GM23338 (cell line): ENCODE measurements at regions not wholly inside any gene's neighbourhood (a gene's known extent, or its start where the extent isn't known, plus 50 kb on each side); places are given as distances from the start of the nearest gene placed in this dataset.

Source experiments
- ATAC-seq: fragments of 200-7000 bp; cut with Tn5 transposase; 3 replicates; pipeline ENCODE4 v1.9.1; 2020
- DNase-seq: peaks from one replicate; pipeline ENCODE4 v3.0.0-alpha.2; 2015; ENCODE audit warnings: low spot score
- H2AFZ ChIP-seq: fragments of 200-600 bp; sonication (generic); 2 replicates; pipeline ENCODE4 v1.8.0; 2016; ENCODE audit warnings: antibody characterized with exemption, mild to moderate bottlenecking, moderate library complexity
- H3F3A ChIP-seq: fragments of 200-600 bp; sonication (generic); replicated peaks from 2 replicates; pipeline ENCODE4 v1.8.0; 2017; ENCODE audit warnings: antibody characterized with exemption, mixed run types, low read depth
- H3K27ac ChIP-seq: fragments of 200-600 bp; sonication (generic); 2 replicates; pipeline ENCODE4 v1.6.1; 2016; ENCODE audit warnings: low read depth
- H3K27me3 ChIP-seq: fragments of 200-600 bp; sonication (generic); 2 replicates; pipeline ENCODE4 v1.8.0; 2016; ENCODE audit warnings: mild to moderate bottlenecking, mixed run types, moderate library complexity; ENCODE audit not compliant: insufficient read depth
- H3K36me3 ChIP-seq: fragments of 200-600 bp; sonication (generic); 2 replicates; pipeline ENCODE4 v1.8.0; 2016; ENCODE audit warnings: mild to moderate bottlenecking; ENCODE audit not compliant: insufficient read depth
- H3K4me1 ChIP-seq: fragments of 200-600 bp; sonication (generic); 2 replicates; pipeline ENCODE4 v1.8.0; 2016; ENCODE audit warnings: mild to moderate bottlenecking, moderate library complexity; ENCODE audit not compliant: insufficient read depth
- H3K4me2 ChIP-seq: fragments of 200-600 bp; sonication (generic); 2 replicates; pipeline ENCODE4 v1.7.1; 2017; ENCODE audit warnings: mixed run types
- H3K4me3 ChIP-seq: fragments of 200-600 bp; sonication (generic); 2 replicates; pipeline ENCODE4 v1.6.1; 2016; ENCODE audit warnings: mixed run types
- H3K79me2 ChIP-seq: fragments of 200-600 bp; sonication (generic); replicated peaks from 2 replicates; pipeline ENCODE4 v1.8.0; 2017; ENCODE audit warnings: mild to moderate bottlenecking; ENCODE audit not compliant: insufficient read depth
- H3K9me2 ChIP-seq: fragments of 200-600 bp; sonication (generic); 2 replicates; pipeline ENCODE4 v1.8.0; 2017; ENCODE audit not compliant: insufficient read depth
- H4K20me1 ChIP-seq: fragments of 200-600 bp; sonication (generic); replicated peaks from 2 replicates; pipeline ENCODE4 v1.8.0; 2017; ENCODE audit warnings: mild to moderate bottlenecking; ENCODE audit not compliant: insufficient read depth
- H3K27ac Mint-ChIP-seq: 2 replicates; pipeline ENCODE4 v1.8.0; 2020; ENCODE audit warnings: inconsistent platforms, mild to moderate bottlenecking, moderate library complexity, mixed read lengths
- H3K27me3 Mint-ChIP-seq: 3 replicates; pipeline ENCODE4 v1.8.0; 2022; ENCODE audit warnings: low read depth, mild to moderate bottlenecking, moderate library complexity, mixed read lengths, inconsistent platforms; ENCODE audit not compliant: insufficient read depth, poor library complexity
- H3K36me3 Mint-ChIP-seq: 3 replicates; pipeline ENCODE4 v1.8.0; 2021; ENCODE audit warnings: low read depth, mild to moderate bottlenecking, inconsistent platforms, moderate library complexity, mixed read lengths
- H3K4me1 Mint-ChIP-seq: 3 replicates; pipeline ENCODE4 v1.8.0; 2020; ENCODE audit warnings: mild to moderate bottlenecking, inconsistent platforms, mixed read lengths
- H3K4me3 Mint-ChIP-seq: 3 replicates; pipeline ENCODE4 v1.8.0; 2021; ENCODE audit warnings: moderate library complexity, mild to moderate bottlenecking, inconsistent platforms, mixed read lengths
- H3K9me3 Mint-ChIP-seq: 3 replicates; pipeline ENCODE4 v1.8.0; 2020; ENCODE audit warnings: moderate library complexity, mild to moderate bottlenecking, inconsistent platforms, mixed read lengths
- CREB1 ChIP-seq: fragments of 250-450 bp; sonication (Bioruptor Pico); IDR thresholded peaks from 2 replicates; pipeline ENCODE4 v1.5.0; 2020; ENCODE audit warnings: low read depth, mild to moderate bottlenecking, moderate library complexity
- ETS1 ChIP-seq: IDR thresholded peaks from 2 replicates; pipeline ENCODE4 v1.6.1; 2016; ENCODE audit warnings: antibody characterized with exemption
- EZH2 ChIP-seq: fragments of 200-600 bp; sonication (generic); IDR thresholded peaks from one replicate; pipeline ENCODE4 v1.8.0; 2017; ENCODE audit warnings: antibody characterized with exemption, mild to moderate bottlenecking, low read depth; ENCODE audit not compliant: unreplicated experiment
- EZH2phosphoT487 ChIP-seq: fragments of 200-600 bp; sonication (generic); IDR thresholded peaks from one replicate; pipeline ENCODE4 v1.8.1; 2018; ENCODE audit warnings: antibody characterized with exemption; ENCODE audit not compliant: unreplicated experiment
- NANOG ChIP-seq: IDR thresholded peaks from 2 replicates; pipeline ENCODE4 v1.6.1; 2016; ENCODE audit warnings: antibody characterized with exemption, borderline replicate concordance
- POLR2AphosphoS5 ChIP-seq: IDR thresholded peaks from 2 replicates; pipeline ENCODE4 v1.6.1; 2016; ENCODE audit warnings: antibody characterized with exemption, low read depth
- REST ChIP-seq: IDR thresholded peaks from one replicate; pipeline ENCODE4 v1.6.1; 2018; ENCODE audit warnings: antibody characterized with exemption; ENCODE audit not compliant: unreplicated experiment
- STAT1 ChIP-seq: IDR thresholded peaks from one replicate; pipeline ENCODE4 v1.6.1; 2016; ENCODE audit warnings: antibody characterized with exemption; ENCODE audit not compliant: unreplicated experiment
- ZNF114 ChIP-seq: fragments of 250-450 bp; sonication (Bioruptor Pico); IDR thresholded peaks from 2 replicates; pipeline ENCODE4 v1.5.0; 2020; ENCODE audit warnings: mild to moderate bottlenecking, moderate library complexity
- ZNF462 ChIP-seq: fragments of 250-450 bp; sonication (Bioruptor Pico); IDR thresholded peaks from 2 replicates; pipeline ENCODE4 v1.5.0; 2020; ENCODE audit warnings: mild to moderate bottlenecking, moderate library complexity

- ATAC-seq (no peak), DNase-seq (no peak)
- no peak overlapping the region for H3K4me3 Mint-ChIP-seq
- no peaks in the 10 kb centered on the region for H3K27me3 Mint-ChIP-seq
- no peaks in the 10 kb centered on the region for H3K9me3 Mint-ChIP-seq
- Histone ChIP-seq H3F3A (no peaks in the 10 kb centered on the region), H3K36me3 (no peaks in the 10 kb centered on the region), H4K20me1 (no peaks in the 10 kb centered on the region), H3K79me2 (no peaks in the 10 kb centered on the region), H3K4me3 (no peak overlapping the region), H3K4me2 (no peak overlapping the region), H3K4me1 (peaks cover 8% of the 10 kb centered on the region; the same call in 1 of the 2 replicates), H3K27me3 (no peaks in the 10 kb centered on the region), H3K27ac (no peak overlapping the region), H3K9me2 (no peaks in the 10 kb centered on the region), H2AFZ (no peak overlapping the region)
- H3K27ac Mint-ChIP-seq, result no peak overlapping the region
- H3K4me1 Mint-ChIP-seq, result peaks cover 22% of the 10 kb centered on the region
- TF ChIP-seq EZH2phosphoT487, result no peak
- TF ChIP-seq ZNF114 (CRISPR knock-in tag), result no peak
- no peak for TF ChIP-seq EZH2
- no peak for TF ChIP-seq ETS1
- no peak for TF ChIP-seq POLR2AphosphoS5
- no peak for TF ChIP-seq ZNF462 (CRISPR knock-in tag)
- H3K36me3 Mint-ChIP-seq, result no peaks in the 10 kb centered on the region
Measured at GRCh38 chr14:25522926-25523325, 473.0 kb upstream of the STXBP6 start.

GRCh38 chr14:25522116-25522515 is 472.2 kb upstream of the STXBP6 start:
- Histone ChIP-seq H3K79me2 (no peaks in the 10 kb centered on the region), H3K4me1 (peaks cover 8% of the 10 kb centered on the region; the same call in 1 of the 2 replicates), H3F3A (no peaks in the 10 kb centered on the region), H3K27me3 (no peaks in the 10 kb centered on the region), H2AFZ (no peak overlapping the region), H3K4me3 (no peak overlapping the region), H3K9me2 (no peaks in the 10 kb centered on the region), H3K36me3 (no peaks in the 10 kb centered on the region), H4K20me1 (no peaks in the 10 kb centered on the region), H3K27ac (no peak overlapping the region), H3K4me2 (no peak overlapping the region)
- Mint-ChIP-seq H3K4me1 (peaks cover 22% of the 10 kb centered on the region), H3K27ac (no peak overlapping the region), H3K4me3 (no peak overlapping the region), H3K27me3 (no peaks in the 10 kb centered on the region), H3K36me3 (no peaks in the 10 kb centered on the region), H3K9me3 (no peaks in the 10 kb centered on the region)
- ATAC-seq (no peak), DNase-seq (no peak)
- TF ChIP-seq ETS1, result no peak
- no peak for TF ChIP-seq CREB1 (CRISPR knock-in tag)
- no peak for TF ChIP-seq NANOG
- no peak for TF ChIP-seq REST
- TF ChIP-seq EZH2, result no peak
- TF ChIP-seq STAT1, result no peak
